Body of pancreas (tissue), 4 donors: ENCODE measurements at regions not wholly inside any gene's neighbourhood (a gene's known extent, or its start where the extent isn't known, plus 50 kb on each side); places are given as distances from the start of the nearest gene placed in this dataset.

Source experiments
- ATAC-seq: fragments of 150-250 bp; one replicate; pipeline ENCODE4 v1.9.1; 2016
- DNase-seq, 4 donors: peaks; one replicate each; pipeline ENCODE4 v3.0.0-alpha.2; 2019
- H3K27ac ChIP-seq, 4 donors: fragments of 200-600 bp; sonication (generic); 1 replicate in 3 of 4; 2 replicates in 1 of 4; pipeline versions ENCODE4 v1.5.1 to v1.6.1; 2016 to 2019; ENCODE audit warnings: mild to moderate bottlenecking in 1 of 4, mixed read lengths in 1 of 4, moderate library complexity in 1 of 4
- H3K27me3 ChIP-seq, 2 donors: fragments of 200-600 bp; sonication (generic); one replicate each; pipeline ENCODE4 v1.6.0; 2016; ENCODE audit warnings: mild to moderate bottlenecking in 1 of 2
- H3K36me3 ChIP-seq, 2 donors: fragments of 200-600 bp; sonication (generic); replicated peaks in 1 of 2; 2 replicates each; pipeline ENCODE4 v1.5.1; 2016; ENCODE audit warnings: low read depth in 2 of 2; ENCODE audit not compliant: insufficient read depth in 1 of 2
- H3K4me1 ChIP-seq: fragments of 200-600 bp; sonication (generic); one replicate; pipeline ENCODE4 v1.6.0; 2016
- H3K4me3 ChIP-seq, 2 donors: fragments of 200-600 bp; sonication (generic); 1 replicate in 1 of 2; 2 replicates in 1 of 2; pipeline ENCODE4 v1.5.1; 2016 to 2019
- H3K9me3 ChIP-seq, 3 donors: fragments of 200-600 bp; sonication (generic); 1 replicate in 2 of 3; 2 replicates in 1 of 3; pipeline ENCODE4 v1.5.1; 2016
- POLR2A ChIP-seq, 3 donors: fragments of 450-650 bp; IDR thresholded peaks; one replicate each; pipeline ENCODE4 v1.6.1; 2016; ENCODE audit warnings: antibody characterized with exemption in 3 of 3, mild to moderate bottlenecking in 2 of 3
- WGBS, 2 donors: methylation state at CpG; one replicate each; pipeline ENCODE4 v1.1.5; 2017; 5-methylcytosine and 5-hydroxymethylcytosine counted together
- intact Hi-C: fragments of 100-400 bp; cut with DNase I; formaldehyde crosslinking; loops from one replicate; pipeline ENCODE4 v1.15.1; 2023
- TF ChIP-seq, protein P1 (sequence below), 7 experiments: fragments of 450-650 bp in 4 of 7; fragments of 200-600 bp in 3 of 7; sonication (generic) in 3 of 7; IDR thresholded peaks; one replicate each; pipeline ENCODE4 v1.5.1; 2016 to 2019; ENCODE audit warnings: antibody characterized with exemption in 7 of 7

DNA sequence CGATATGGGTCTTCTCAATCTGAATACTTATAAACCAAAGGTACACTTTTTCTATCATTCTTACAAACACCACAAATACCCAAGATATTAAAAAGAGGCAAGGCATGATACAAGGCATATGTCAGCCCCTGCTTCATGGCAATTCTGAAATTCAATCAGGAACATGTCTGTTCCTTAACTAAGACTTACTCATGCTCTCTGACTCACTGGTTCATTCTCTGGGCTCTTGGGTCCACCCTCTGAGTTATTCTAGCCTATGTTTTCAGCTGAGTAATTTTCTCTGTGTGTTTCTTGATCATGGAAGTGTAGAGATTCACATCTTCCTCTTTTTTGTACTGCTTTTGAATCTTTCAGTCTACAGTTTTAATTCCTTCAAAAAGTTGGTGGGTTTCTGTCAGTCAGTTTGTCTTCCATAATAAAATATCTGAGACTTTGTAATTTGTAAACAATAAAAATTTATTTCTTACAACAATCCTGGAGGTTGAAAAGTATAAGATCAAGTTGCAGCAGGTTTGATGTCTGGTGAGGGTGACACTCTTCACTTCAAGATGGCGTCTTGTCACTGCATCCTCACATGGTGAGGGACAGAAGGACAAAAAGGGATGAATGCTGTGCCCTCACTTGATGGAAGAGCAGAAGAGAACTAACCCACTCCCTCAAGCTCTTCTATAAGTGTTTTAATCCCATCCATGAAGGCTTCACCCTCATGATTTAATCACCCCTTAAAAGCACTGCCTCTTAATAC lies 211.7 kb downstream of the FAM76B start:
- no peaks in the 10 kb centered on the region for H3K9me3 ChIP-seq
- H3K4me1 ChIP-seq, result no peaks in the 10 kb centered on the region
- 69 to 71% methylated on average over 2 of the region's 2 CpGs for WGBS, 2 donors
- H3K27me3 ChIP-seq, result no peaks in the 10 kb centered on the region
- H3K27ac ChIP-seq, result no peak overlapping the region
- ATAC-seq (no peak), DNase-seq (no peak)
- no peak for TF ChIP-seq POLR2A (IDR thresholded peaks at IDR 0.05)
- TF ChIP-seq, protein P1, sequence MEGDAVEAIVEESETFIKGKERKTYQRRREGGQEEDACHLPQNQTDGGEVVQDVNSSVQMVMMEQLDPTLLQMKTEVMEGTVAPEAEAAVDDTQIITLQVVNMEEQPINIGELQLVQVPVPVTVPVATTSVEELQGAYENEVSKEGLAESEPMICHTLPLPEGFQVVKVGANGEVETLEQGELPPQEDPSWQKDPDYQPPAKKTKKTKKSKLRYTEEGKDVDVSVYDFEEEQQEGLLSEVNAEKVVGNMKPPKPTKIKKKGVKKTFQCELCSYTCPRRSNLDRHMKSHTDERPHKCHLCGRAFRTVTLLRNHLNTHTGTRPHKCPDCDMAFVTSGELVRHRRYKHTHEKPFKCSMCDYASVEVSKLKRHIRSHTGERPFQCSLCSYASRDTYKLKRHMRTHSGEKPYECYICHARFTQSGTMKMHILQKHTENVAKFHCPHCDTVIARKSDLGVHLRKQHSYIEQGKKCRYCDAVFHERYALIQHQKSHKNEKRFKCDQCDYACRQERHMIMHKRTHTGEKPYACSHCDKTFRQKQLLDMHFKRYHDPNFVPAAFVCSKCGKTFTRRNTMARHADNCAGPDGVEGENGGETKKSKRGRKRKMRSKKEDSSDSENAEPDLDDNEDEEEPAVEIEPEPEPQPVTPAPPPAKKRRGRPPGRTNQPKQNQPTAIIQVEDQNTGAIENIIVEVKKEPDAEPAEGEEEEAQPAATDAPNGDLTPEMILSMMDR (IDR thresholded peaks at IDR 0.05), result no peak
- H3K36me3 ChIP-seq, result no peaks in the 10 kb centered on the region
- intact Hi-C loops, result no loop called here
- no peak overlapping the region for H3K4me3 ChIP-seq

DNA sequence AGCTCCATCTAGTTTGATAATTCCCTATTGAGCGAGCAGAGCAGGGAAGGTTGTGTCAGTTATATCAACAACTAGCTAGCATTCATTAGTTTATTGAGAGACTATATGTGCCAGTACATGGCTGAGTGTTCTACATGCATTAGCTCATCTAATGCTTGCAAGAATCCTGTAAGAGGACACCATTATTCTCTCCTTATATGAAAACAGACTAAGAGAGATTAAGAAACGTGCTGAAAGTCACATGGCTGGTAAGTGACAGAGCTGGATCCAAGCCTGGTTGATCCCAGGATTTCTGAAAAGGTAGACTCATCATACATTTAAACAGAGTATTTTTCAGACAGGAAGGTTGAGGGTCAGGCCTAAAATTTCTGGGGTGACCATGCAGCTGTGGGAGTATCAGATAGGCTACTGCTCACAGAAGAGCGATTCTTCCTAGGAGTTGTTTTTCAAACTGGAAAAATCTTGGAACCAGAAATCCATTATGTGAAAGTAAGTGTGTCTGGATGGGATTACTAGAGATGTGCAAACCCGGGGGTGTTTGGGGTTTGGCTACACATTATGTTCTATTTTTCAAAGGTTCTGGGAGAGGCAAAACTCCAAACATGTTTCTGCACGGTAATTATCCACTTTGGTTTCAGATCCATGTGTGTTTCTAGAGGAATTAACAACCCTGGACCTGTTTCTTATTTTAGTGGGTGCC lies 213.3 kb downstream of the FAM76B start:
- H3K4me1 ChIP-seq, result no peaks in the 10 kb centered on the region
- no peaks in the 10 kb centered on the region for H3K9me3 ChIP-seq
- TF ChIP-seq POLR2A (IDR thresholded peaks at IDR 0.05), result no peak
- TF ChIP-seq, protein P1 (IDR thresholded peaks at IDR 0.05), result no peak
- intact Hi-C loops, result no loop called here
- ATAC-seq (no peak), DNase-seq (no peak)
- no peak overlapping the region for H3K4me3 ChIP-seq
- 72 to 76% methylated on average over 5 of the region's 5 CpGs for WGBS, 2 donors
- no peaks in the 10 kb centered on the region for H3K27me3 ChIP-seq
- no peak overlapping the region for H3K27ac ChIP-seq
- no peaks in the 10 kb centered on the region for H3K36me3 ChIP-seq

DNA sequence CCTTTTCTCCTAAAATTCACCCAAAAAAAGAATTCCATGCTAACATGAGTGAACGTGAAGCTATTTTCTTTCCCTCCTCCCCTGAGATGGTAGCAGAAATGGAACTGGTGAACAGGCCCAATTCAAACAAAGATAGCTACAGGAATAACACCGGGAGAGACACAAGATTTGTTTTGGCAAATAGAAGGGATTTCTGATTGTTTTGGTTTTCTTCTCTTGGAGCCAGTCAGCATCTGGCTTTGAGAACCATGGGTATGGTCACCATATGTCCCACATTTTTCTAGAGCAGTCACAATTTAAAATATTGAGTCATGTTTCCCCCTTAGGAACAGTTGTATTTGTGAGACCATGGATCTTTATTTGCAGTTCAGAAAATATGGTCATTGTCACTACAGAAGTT lies 214.1 kb downstream of the FAM76B start:
- no peak for TF ChIP-seq POLR2A (IDR thresholded peaks at IDR 0.05)
- TF ChIP-seq, protein P1 (IDR thresholded peaks at IDR 0.05), result no peak
- Histone ChIP-seq H3K27me3 (no peaks in the 10 kb centered on the region), H3K4me1 (no peaks in the 10 kb centered on the region), H3K4me3 (no peak overlapping the region), H3K9me3 (no peaks in the 10 kb centered on the region), H3K27ac (no peak overlapping the region), H3K36me3 (no peaks in the 10 kb centered on the region)
- ATAC-seq (no peak), DNase-seq (no peak)
- intact Hi-C loops, result no loop called here
- WGBS, 2 donors, result 39 to 51% methylated on average over 2 of the region's 2 CpGs

DNA sequence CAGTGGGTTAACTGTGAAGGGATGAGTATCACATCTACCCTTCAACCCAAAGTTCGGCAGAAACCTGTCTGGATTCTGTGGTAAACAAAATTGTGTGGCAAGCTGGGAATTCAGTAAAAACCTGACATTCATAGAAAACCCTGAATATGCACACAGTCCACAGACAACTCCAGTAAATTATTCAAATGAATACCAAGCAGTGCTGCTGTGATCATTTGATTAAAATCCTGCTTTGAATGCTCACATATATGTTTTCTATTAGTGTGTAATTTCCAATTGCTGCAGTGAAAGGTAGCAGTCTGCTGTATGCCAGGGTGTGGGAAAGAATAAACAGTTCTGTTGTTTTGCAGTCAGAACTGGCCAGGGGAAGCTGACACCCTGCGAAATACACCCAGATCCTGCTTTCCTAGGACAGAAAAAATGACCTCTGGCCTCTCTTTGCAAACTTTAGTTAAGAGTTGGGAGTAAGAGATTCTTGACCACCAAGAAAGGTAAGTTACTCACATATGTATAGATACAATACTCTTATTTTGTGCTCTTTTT lies 217.8 kb downstream of the FAM76B start:
- TF ChIP-seq POLR2A (IDR thresholded peaks at IDR 0.05), result no peak
- Histone ChIP-seq H3K36me3 (no peaks in the 10 kb centered on the region), H3K4me3 (no peak overlapping the region), H3K27ac (no peak overlapping the region), H3K27me3 (no peaks in the 10 kb centered on the region), H3K4me1 (no peaks in the 10 kb centered on the region), H3K9me3 (no peaks in the 10 kb centered on the region)
- WGBS, 2 donors, result 49 to 56% methylated on average over 2 of the region's 2 CpGs
- intact Hi-C loops, result no loop called here
- no peak for ATAC-seq
- DNase-seq, result no peak

DNA sequence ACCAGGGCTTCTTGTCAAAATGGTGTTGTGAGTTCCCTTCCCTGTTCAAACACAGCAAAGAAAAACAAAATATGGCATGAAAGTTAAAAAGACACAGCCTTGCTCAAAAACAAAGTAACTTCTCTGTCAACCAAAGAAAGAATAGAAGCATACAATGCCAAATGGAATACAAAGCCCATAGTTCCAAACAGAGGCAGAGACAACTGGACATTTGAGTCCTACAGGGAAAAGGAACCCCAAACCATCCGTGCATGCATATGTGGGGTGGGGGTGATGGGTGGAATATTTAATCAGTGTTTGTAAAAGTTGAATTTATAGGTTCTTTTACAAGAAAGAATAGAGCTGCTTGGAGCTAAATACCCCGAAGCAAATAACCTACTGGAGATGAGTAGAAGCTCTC lies 218.7 kb downstream of the FAM76B start:
- ATAC-seq, result no peak
- H3K9me3 ChIP-seq, result no peaks in the 10 kb centered on the region
- no peak overlapping the region for H3K4me3 ChIP-seq
- no peaks in the 10 kb centered on the region for H3K27me3 ChIP-seq
- no peak overlapping the region for H3K27ac ChIP-seq
- no peak for DNase-seq
- intact Hi-C loops, result no loop called here
- TF ChIP-seq, protein P1 (IDR thresholded peaks at IDR 0.05), result no peak
- TF ChIP-seq POLR2A (IDR thresholded peaks at IDR 0.05), result no peak
- H3K4me1 ChIP-seq, result no peaks in the 10 kb centered on the region
- H3K36me3 ChIP-seq, result no peaks in the 10 kb centered on the region
- WGBS, 2 donors, result 67 to 79% methylated on average over 2 of the region's 2 CpGs
